Small intestine (tissue), 7 donors: ENCODE measurements at regions not wholly inside any gene's neighbourhood (a gene's known extent, or its start where the extent isn't known, plus 50 kb on each side); places are given as distances from the start of the nearest gene placed in this dataset.

Experiments used
- DNase-seq, 2 donors: peaks; one replicate each; pipeline versions ENCODE4 v3.0.0 to v3.0.0-alpha.2; 2013
- FAIRE-seq: peaks from 2 replicates; lab custom pipeline; 2012; peaks lifted over from hg19 to GRCh38; lab: Jason Lieb, UNC
- H3K27ac ChIP-seq, 3 donors: one replicate each; pipeline ENCODE4 v1.5.1; 2013; ENCODE audit warnings: low read length in 2 of 3, mild to moderate bottlenecking in 2 of 3, control low read depth in 1 of 3, inconsistent platforms in 1 of 3, low read depth in 1 of 3, moderate library complexity in 1 of 3
- H3K27me3 ChIP-seq, 3 donors: one replicate each; pipeline ENCODE4 v1.6.1; 2013; ENCODE audit warnings: low read length in 3 of 3, inconsistent platforms in 1 of 3; ENCODE audit not compliant: control insufficient read depth in 3 of 3, insufficient read depth in 3 of 3
- H3K36me3 ChIP-seq, 3 donors: one replicate each; pipeline ENCODE4 v1.6.1; 2013; ENCODE audit warnings: low read length in 3 of 3, inconsistent platforms in 1 of 3, low read depth in 1 of 3, mild to moderate bottlenecking in 1 of 3, moderate library complexity in 1 of 3; ENCODE audit not compliant: control insufficient read depth in 3 of 3, insufficient read depth in 2 of 3
- H3K4me1 ChIP-seq, 3 donors: one replicate each; pipeline ENCODE4 v1.6.1; 2013; ENCODE audit warnings: low read length in 2 of 3, inconsistent platforms in 1 of 3, low read depth in 1 of 3, mild to moderate bottlenecking in 1 of 3, moderate library complexity in 1 of 3; ENCODE audit not compliant: control insufficient read depth in 3 of 3, insufficient read depth in 2 of 3
- H3K4me3 ChIP-seq, 3 donors: one replicate each; pipeline ENCODE4 v1.5.1; 2013; ENCODE audit warnings: low read length in 3 of 3, control low read depth in 1 of 3, inconsistent platforms in 1 of 3, low read depth in 1 of 3, mild to moderate bottlenecking in 1 of 3, moderate library complexity in 1 of 3
- H3K9me3 ChIP-seq, 2 donors: one replicate each; pipeline ENCODE4 v1.6.1; 2013; ENCODE audit warnings: low read depth in 1 of 2, low read length in 1 of 2; ENCODE audit not compliant: control insufficient read depth in 2 of 2, insufficient read depth in 1 of 2
- WGBS, 3 donors: extraction: QIAGEN DNeasy Blood & Tissue Kit; methylation state at CpG; one replicate each; pipeline ENCODE4 v1.1.7; 2013; 5-methylcytosine and 5-hydroxymethylcytosine counted together
- donor health status: healthy with polysubstance abuse.
- donor health status: control.
- donor health status: control.
- donor health status: Bipolar disorder and iron deficiency.
- donor health status: healthy.

DNA sequence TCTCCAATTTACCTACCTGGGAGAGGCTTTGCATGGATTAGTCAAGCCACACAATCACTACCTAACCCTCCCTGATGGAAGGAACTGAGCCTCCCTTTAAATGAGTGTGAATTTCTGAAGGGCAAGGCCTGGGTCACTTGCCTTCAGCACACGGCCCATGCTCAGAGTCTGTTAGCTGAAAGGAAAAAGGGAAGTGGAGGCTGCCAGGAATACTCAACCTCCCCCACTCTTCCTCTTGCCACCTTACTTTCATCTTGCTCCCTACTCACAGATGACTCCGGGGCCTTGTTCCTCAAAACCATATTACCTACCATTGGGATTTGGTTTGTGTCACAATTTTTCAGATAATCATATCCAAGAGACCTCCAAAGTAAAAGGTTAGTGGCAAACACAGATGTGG is 220.0 kb downstream of the ABHD5 start:
- WGBS, 3 donors: 69 to 87% (median 79%) methylated on average over 2 of the region's 2 CpGs
- no peak for DNase-seq
- Histone ChIP-seq H3K36me3 (no peaks in the 10 kb centered on the region), H3K9me3 (no peaks in the 10 kb centered on the region), H3K4me1 (no peaks in the 10 kb centered on the region), H3K4me3 (no peak overlapping the region), H3K27me3 (peaks cover 0 to 4% (median 0%) of the 10 kb centered on the region in 3 donors), H3K27ac (no peak overlapping the region)
- FAIRE-seq: no peak

DNA sequence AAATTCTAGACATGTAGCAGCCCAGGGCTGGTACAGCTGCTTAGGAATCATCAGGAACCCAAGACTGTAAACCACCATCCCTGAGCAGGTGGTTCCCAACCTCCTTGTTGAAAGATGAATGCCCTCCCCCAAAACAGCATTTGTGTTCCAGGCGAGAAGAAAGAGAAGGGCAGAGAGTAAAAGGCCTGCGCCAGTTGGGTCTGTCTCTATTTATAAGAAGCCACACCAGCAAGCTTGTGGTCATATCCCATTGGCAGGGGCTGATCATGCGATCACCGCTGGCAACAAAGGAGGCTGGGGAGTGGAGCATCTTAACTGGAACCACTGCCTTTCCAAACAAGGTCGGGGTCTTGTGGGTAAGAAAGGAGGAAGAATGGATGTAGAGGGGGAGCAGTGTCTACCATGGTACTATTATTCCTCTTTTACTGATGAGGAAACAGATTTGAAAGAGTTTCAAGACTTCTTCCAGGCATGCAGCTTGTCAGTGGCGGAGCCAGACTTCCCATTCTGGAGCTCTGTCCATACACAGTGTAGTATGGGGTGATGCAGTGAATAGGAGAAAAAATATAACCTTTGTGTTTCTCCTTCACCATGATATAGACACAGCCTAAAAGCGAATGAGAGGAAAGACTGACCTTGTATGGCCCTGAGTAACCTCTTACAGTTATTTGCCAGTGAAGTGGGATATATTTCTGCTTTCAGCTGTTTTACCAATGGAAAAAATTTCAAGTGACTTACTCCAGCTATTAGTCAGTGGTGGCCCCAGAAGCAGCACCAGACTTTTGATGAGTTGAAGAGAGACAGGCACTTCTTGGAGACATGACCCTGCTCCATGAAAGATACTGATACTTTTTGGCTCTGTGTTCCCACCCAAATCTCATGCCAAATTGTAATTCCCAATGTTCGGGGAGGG is 222.6 kb downstream of the ABHD5 start:
- Histone ChIP-seq H3K36me3 (no peaks in the 10 kb centered on the region), H3K4me1 (no peaks in the 10 kb centered on the region), H3K9me3 (peaks cover 0 to 6% of the 10 kb centered on the region in 2 donors), H3K27me3 (peaks cover 0 to 7% (median 0%) of the 10 kb centered on the region in 3 donors), H3K27ac (no peak overlapping the region), H3K4me3 (no peak overlapping the region)
- WGBS, 3 donors: 78 to 88% (median 85%) methylated on average over 8 of the region's 8 CpGs
- DNase-seq (no peak), FAIRE-seq (no peak)

DNA sequence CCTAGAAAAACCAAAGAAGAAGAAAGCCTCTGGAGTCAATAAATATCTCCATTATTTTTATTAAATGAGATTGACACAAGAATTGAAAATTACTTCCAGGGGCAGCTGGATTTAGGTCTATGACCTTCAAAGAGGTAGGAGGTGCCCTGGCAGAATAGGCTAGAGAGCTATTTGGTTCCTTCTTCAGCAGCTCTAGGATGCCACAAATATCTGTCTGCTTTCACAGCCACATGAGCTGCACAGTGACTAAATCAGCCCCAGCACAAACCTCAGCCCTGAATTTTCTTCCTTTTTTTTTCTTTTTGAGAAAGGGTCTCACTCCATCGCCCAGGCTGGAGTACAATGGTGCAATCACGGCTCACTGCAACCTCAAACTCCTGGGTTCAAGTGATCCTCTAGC is 223.5 kb downstream of the ABHD5 start:
- Histone ChIP-seq H3K27me3 (peaks cover 0 to 7% (median 0%) of the 10 kb centered on the region in 3 donors), H3K4me1 (no peaks in the 10 kb centered on the region), H3K36me3 (no peaks in the 10 kb centered on the region), H3K4me3 (no peak overlapping the region), H3K9me3 (peaks cover 0 to 6% of the 10 kb centered on the region in 2 donors), H3K27ac (no peak overlapping the region)
- DNase-seq: no peak
- no peak for FAIRE-seq
- 81 to 90% (median 87%) methylated on average over 2 of the region's 2 CpGs for WGBS, 3 donors

DNA sequence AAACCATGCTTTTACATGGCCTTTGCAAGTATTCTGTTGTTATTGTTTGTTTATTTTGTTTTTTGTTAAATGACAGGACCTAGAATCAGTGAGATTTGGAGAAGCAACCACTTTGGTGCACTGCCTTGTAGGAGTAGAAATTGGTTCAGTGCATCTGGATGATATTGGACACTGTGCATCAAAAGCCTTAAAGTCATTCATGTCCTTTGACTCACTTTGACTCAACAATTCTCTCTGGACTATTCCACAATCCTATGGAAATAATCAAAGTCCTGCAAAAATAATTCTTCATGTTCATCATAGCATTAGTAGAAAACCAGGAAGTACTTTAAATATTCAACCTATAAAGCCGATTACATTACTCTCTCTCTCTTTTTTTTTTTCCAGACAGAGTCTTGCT is 224.8 kb downstream of the ABHD5 start:
- peaks cover 0 to 7% (median 0%) of the 10 kb centered on the region in 3 donors for H3K27me3 ChIP-seq
- no peak for DNase-seq
- H3K4me3 ChIP-seq: no peak overlapping the region
- H3K9me3 ChIP-seq: peaks cover 0 to 6% of the 10 kb centered on the region in 2 donors
- no peak for FAIRE-seq
- H3K4me1 ChIP-seq: no peaks in the 10 kb centered on the region
- WGBS, 3 donors: 75 to 81% (median 76%) methylated on average over 1 of the region's 1 CpG
- no peak overlapping the region for H3K27ac ChIP-seq
- no peaks in the 10 kb centered on the region for H3K36me3 ChIP-seq

DNA sequence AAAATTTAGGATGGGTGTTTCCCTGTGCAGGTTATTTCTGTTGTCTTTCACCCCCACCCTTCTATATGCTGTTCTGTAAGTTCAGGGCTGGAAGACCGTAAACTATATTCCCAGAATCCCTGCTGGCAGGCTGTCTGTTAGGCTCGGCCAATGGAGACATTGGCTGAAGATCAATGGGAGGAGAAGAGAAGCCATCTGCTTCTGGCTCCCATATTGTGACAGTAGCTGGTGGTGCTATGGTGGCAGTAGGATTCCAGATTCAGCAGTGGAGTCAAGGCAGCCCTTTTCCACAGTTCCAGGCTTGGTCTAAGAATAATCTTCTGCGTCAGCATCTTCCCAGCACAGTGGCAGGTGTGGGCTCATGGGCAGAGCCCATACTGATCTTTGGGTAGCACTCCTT is 226.6 kb downstream of the ABHD5 start:
- no peak for DNase-seq
- FAIRE-seq: no peak
- no peak overlapping the region for H3K27ac ChIP-seq
- peaks cover 0 to 6% of the 10 kb centered on the region in 2 donors for H3K9me3 ChIP-seq
- peaks cover 0 to 11% (median 2%) of the 10 kb centered on the region in 3 donors for H3K27me3 ChIP-seq
- no peaks in the 10 kb centered on the region for H3K36me3 ChIP-seq
- WGBS, 3 donors: 88 to 90% (median 90%) methylated on average over 3 of the region's 3 CpGs
- H3K4me1 ChIP-seq: no peaks in the 10 kb centered on the region
- no peak overlapping the region for H3K4me3 ChIP-seq

DNA sequence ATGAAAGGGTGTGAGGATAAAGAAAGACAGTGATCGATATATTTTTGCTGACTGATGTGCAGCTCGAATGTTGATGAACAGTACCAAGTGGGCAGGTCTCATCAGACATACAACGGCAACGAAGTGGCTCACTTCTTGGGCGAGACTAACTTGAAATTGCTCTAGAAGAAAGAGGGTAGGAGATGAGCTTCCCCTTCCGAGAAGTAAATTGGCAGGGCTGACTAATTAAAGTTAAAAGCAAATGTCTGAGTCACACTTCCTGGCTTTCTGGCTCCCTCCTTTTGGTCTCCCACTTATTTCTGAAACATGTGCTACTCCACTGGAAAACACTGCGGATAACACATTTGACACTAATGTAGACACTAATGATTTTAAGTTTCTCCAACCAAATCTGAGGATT is 228.3 kb downstream of the ABHD5 start:
- H3K4me1 ChIP-seq: no peaks in the 10 kb centered on the region

DNA sequence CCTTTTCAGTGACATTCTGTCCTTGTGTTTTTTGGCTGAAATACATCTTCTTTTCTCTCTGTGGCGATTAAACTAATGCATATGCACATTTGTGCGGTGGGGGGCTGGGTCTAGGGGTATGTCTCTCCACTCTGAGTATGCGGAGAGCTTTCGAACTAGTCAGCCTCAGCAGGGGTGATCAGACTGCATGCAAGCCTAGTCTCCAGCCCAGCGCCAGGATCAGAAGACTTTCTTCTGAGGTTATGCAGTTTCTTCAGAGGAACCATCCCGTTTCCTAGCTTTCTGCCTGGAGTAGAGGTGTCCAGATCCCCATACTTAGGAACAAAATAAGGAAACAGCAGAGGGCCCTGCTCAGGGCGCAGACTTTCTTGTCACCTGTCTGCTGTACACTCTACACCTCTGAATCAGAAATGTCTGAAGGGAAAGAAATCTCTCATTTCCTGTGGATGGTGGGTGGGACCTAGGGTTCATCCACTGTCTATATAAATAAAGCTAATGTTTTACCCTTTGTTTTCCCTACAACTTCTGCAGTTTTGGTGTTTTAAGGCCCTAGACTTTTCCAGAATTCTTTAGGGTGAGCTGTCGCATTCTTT is 230.4 kb downstream of the ABHD5 start:
- 57 to 71% (median 64%) methylated on average over 8 of the region's 8 CpGs for WGBS, 3 donors
- no peaks in the 10 kb centered on the region for H3K36me3 ChIP-seq

More for the DNA sequence above, 228.3 kb downstream of the ABHD5 start:
- 59 to 74% (median 69%) methylated on average over 7 of the region's 7 CpGs for WGBS, 3 donors
- no peak overlapping the region for H3K27ac ChIP-seq
- FAIRE-seq (no peak), DNase-seq (no peak)
- peaks cover 0 to 6% of the 10 kb centered on the region in 2 donors for H3K9me3 ChIP-seq
- peaks cover 0 to 10% (median 3%) of the 10 kb centered on the region in 3 donors for H3K27me3 ChIP-seq
- H3K4me3 ChIP-seq: no peak overlapping the region
- H3K36me3 ChIP-seq: no peaks in the 10 kb centered on the region

DNA sequence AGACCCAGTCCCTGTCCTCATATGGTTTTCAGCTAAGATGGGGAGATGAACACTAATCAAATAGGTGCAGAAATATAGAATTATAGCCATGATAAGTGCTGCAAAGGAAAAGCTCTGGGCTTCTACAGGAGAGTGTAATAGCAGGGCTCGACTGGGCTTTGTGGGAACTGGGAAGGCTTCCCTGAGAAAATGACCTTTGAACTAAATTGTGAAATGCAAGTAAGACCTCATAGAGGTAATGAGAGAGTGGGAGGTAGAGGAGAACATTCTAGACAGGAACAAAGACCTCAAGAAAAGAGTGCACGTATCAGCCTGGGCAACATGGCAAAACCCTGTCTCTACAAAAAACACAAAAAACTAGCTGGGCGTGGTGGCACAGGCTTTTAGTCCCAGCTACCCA is 231.6 kb downstream of the ABHD5 start:
- H3K4me3 ChIP-seq: no peak overlapping the region
- 39 to 69% (median 49%) methylated on average over 3 of the region's 3 CpGs for WGBS, 3 donors
- H3K4me1 ChIP-seq: no peaks in the 10 kb centered on the region
- FAIRE-seq (no peak), DNase-seq (peak in 1 of 2 donors; percentile 11)
- H3K27ac ChIP-seq: no peak overlapping the region
- H3K27me3 ChIP-seq: peaks cover 0 to 16% (median 11%) of the 10 kb centered on the region in 3 donors
- H3K36me3 ChIP-seq: no peaks in the 10 kb centered on the region
- peaks cover 0 to 4% of the 10 kb centered on the region in 2 donors for H3K9me3 ChIP-seq

More for the DNA sequence above, 230.4 kb downstream of the ABHD5 start:
- FAIRE-seq (no peak), DNase-seq (no peak)
- H3K27me3 ChIP-seq: peaks cover 0 to 16% (median 11%) of the 10 kb centered on the region in 3 donors
- peaks cover 0 to 10% of the 10 kb centered on the region in 2 donors for H3K9me3 ChIP-seq
- H3K27ac ChIP-seq: no peak overlapping the region
- no peaks in the 10 kb centered on the region for H3K4me1 ChIP-seq
- H3K4me3 ChIP-seq: no peak overlapping the region
